AG10803 (cell line): ENCODE measurements at regions not wholly inside any gene's neighbourhood (a gene's known extent, or its start where the extent isn't known, plus 50 kb on each side); places are given as distances from the start of the nearest gene placed in this dataset.

Experiments
- DNase-seq: peaks from one replicate; pipeline ENCODE4 v3.0.0; 2010; ENCODE audit warnings: low read depth
- H3K4me3 ChIP-seq: 2 replicates; pipeline ENCODE4 v1.5.1; 2011; ENCODE audit warnings: mild to moderate bottlenecking, low read length, control low read depth
- CTCF ChIP-seq: conservative IDR thresholded peaks from 2 replicates; pipeline ENCODE4 v1.5.1; 2011; ENCODE audit warnings: mild to moderate bottlenecking, low read length, control low read depth, inconsistent platforms

DNA sequence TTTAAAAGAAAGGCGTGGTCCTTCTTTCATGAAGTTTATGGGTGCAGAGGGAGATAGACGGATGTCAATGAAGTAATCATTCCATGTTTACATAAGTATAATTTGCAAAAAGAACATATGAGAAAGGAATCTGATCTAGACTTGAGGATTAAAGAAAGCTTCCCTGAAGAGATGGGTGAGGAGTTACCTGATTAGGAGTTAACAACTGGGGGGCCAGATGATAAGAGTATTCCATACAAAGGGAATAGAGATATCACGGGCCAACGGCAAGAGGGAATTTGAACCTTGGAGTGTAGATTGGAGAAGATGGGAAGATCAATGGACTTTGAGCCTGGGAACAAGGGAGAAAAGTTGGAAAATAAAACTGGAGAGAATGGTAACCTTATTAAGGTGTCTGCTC, 1959.9 kb upstream of the WWC1 start:
- no peak for TF ChIP-seq CTCF
- DNase-seq = no peak
- no peak overlapping the region for H3K4me3 ChIP-seq

DNA sequence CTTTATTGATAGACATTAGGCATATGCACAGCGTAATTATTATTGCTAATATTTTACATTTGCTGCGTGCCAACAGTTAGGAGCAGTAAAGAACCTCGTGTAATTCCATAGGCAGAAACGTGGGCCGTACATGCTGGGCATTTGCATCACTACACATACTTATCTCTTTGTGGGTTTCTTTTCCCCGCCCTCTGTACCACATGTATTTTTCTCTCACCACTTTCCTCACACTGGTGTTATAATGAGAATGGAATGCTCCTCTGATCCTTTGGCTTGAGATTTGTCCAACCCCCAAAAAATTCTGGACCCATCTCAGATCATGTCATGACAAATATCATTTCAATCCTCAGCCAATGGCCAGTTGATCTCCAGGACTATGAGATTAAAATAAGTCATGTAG, 1952.6 kb upstream of the WWC1 start:
- no peak for TF ChIP-seq CTCF
- DNase-seq = no peak
- H3K4me3 ChIP-seq = no peak overlapping the region

GRCh38 chr5:166340039-166340438, 1951.4 kb upstream of the WWC1 start:
- no peak for DNase-seq
- no peak for TF ChIP-seq CTCF

GRCh38 chr5:166341740-166342337, 1949.6 kb upstream of the WWC1 start:
- no peak for TF ChIP-seq CTCF
- DNase-seq = no peak
- no peak overlapping the region for H3K4me3 ChIP-seq

More at GRCh38 chr5:166340039-166340438, 1951.4 kb upstream of the WWC1 start:
- H3K4me3 ChIP-seq = no peak overlapping the region

- no peak for DNase-seq
- TF ChIP-seq CTCF = no peak
- no peak overlapping the region for H3K4me3 ChIP-seq
Observed at GRCh38 chr5:166342402-166342801, 1949.0 kb upstream of the WWC1 start.

GRCh38 chr5:166346726-166347374, 1944.6 kb upstream of the WWC1 start:
- DNase-seq = no peak
- TF ChIP-seq CTCF = no peak
- H3K4me3 ChIP-seq = no peak overlapping the region

GRCh38 chr5:166349046-166349445, 1942.4 kb upstream of the WWC1 start:
- no peak overlapping the region for H3K4me3 ChIP-seq
- no peak for DNase-seq
- no peak for TF ChIP-seq CTCF
